H9 (cell line): ENCODE measurements at regions not wholly inside any gene's neighbourhood (a gene's known extent, or its start where the extent isn't known, plus 50 kb on each side); places are given as distances from the start of the nearest gene placed in this dataset.

ENCODE experiments used
- DNase-seq: peaks from one replicate; pipeline ENCODE4 v3.0.0-alpha.2; 2017
- H2AFZ ChIP-seq: one replicate; pipeline ENCODE4 v1.6.1; 2013; ENCODE audit warnings: mild to moderate bottlenecking, low read length, control low read depth, moderate library complexity
- H2AK5ac ChIP-seq: 2 replicates; pipeline ENCODE4 v1.6.1; 2013; ENCODE audit warnings: low read length, control low read depth, mixed read lengths; ENCODE audit not compliant: insufficient read length
- H2BK120ac ChIP-seq: one replicate; pipeline ENCODE4 v1.6.1; 2013; ENCODE audit warnings: low read depth, mild to moderate bottlenecking, low read length, control low read depth, inconsistent platforms; ENCODE audit not compliant: poor library complexity, severe bottlenecking
- H2BK12ac ChIP-seq: 2 replicates; pipeline ENCODE4 v1.6.1; 2013; ENCODE audit warnings: low read length, control low read depth, mixed read lengths, low read depth; ENCODE audit not compliant: insufficient read length
- H2BK15ac ChIP-seq: 2 replicates; pipeline ENCODE4 v1.6.1; 2013; ENCODE audit warnings: low read depth, low read length, control low read depth
- H2BK20ac ChIP-seq: one replicate; pipeline ENCODE4 v1.6.1; 2013; ENCODE audit warnings: low read depth, mild to moderate bottlenecking, low read length, control low read depth, inconsistent platforms; ENCODE audit not compliant: poor library complexity, severe bottlenecking
- H2BK5ac ChIP-seq: 2 replicates; pipeline ENCODE4 v1.6.1; 2013; ENCODE audit warnings: low read length, control low read depth, mixed read lengths; ENCODE audit not compliant: insufficient read length
- H3K14ac ChIP-seq: 2 replicates; pipeline ENCODE4 v1.6.1; 2013; ENCODE audit warnings: low read length, control low read depth; ENCODE audit not compliant: insufficient read depth
- H3K18ac ChIP-seq: 2 replicates; pipeline ENCODE4 v1.6.1; 2013; ENCODE audit warnings: low read depth, mild to moderate bottlenecking, mixed read lengths, low read length, control low read depth; ENCODE audit not compliant: insufficient read length
- H3K23ac ChIP-seq: 2 replicates; pipeline ENCODE4 v1.6.1; 2013; ENCODE audit warnings: low read length, control low read depth, mixed read lengths, low read depth; ENCODE audit not compliant: insufficient read length
- H3K23me2 ChIP-seq: 2 replicates; pipeline ENCODE4 v1.6.1; 2013; ENCODE audit warnings: low read depth, mild to moderate bottlenecking, mixed read lengths, low read length, control low read depth; ENCODE audit not compliant: insufficient read length, poor library complexity, severe bottlenecking
- H3K27ac ChIP-seq: 2 replicates; pipeline ENCODE4 v1.5.1; 2013; ENCODE audit warnings: low read length, control low read depth, mixed read lengths, low read depth; ENCODE audit not compliant: insufficient read length
- H3K27me3 ChIP-seq: 2 replicates; pipeline ENCODE4 v1.6.1; 2013; ENCODE audit warnings: low read length, control low read depth, inconsistent platforms; ENCODE audit not compliant: insufficient read depth
- H3K4ac ChIP-seq: 2 replicates; pipeline ENCODE4 v1.6.1; 2013; ENCODE audit warnings: low read depth, mild to moderate bottlenecking, control low read depth, inconsistent platforms, low read length, moderate library complexity
- H3K4me1 ChIP-seq: 2 replicates; pipeline ENCODE4 v1.6.1; 2013; ENCODE audit warnings: low read length, control low read depth, inconsistent platforms; ENCODE audit not compliant: insufficient read depth
- H3K4me2 ChIP-seq: 2 replicates; pipeline ENCODE4 v1.6.1; 2013; ENCODE audit warnings: low read length, control low read depth, mixed read lengths; ENCODE audit not compliant: insufficient read length, insufficient read depth
- H3K56ac ChIP-seq: 2 replicates; pipeline ENCODE4 v1.6.1; 2013; ENCODE audit warnings: low read depth, mild to moderate bottlenecking, mixed read lengths, low read length, control low read depth; ENCODE audit not compliant: insufficient read length
- H3K79me1 ChIP-seq: 2 replicates; pipeline ENCODE4 v1.6.1; 2013; ENCODE audit warnings: low read depth, mild to moderate bottlenecking, moderate library complexity, low read length, control low read depth, inconsistent platforms; ENCODE audit not compliant: insufficient read depth, poor library complexity, severe bottlenecking
- H3K79me2 ChIP-seq: 2 replicates; pipeline ENCODE4 v1.6.1; 2013; ENCODE audit warnings: low read length, control low read depth, inconsistent platforms; ENCODE audit not compliant: insufficient read depth
- H3K9ac ChIP-seq: 2 replicates; pipeline ENCODE4 v1.6.1; 2013; ENCODE audit warnings: low read length, control low read depth, mixed read lengths; ENCODE audit not compliant: insufficient read length; ENCODE audit errors: extremely low read depth
- H3K9me3 ChIP-seq: one replicate; pipeline ENCODE4 v1.6.1; 2013; ENCODE audit warnings: low read depth, low read length, inconsistent platforms; ENCODE audit not compliant: control insufficient read depth
- H3T11ph ChIP-seq: one replicate; pipeline ENCODE4 v1.6.1; 2013; ENCODE audit warnings: mild to moderate bottlenecking, low read length, control low read depth, inconsistent platforms
- H4K20me1 ChIP-seq: one replicate; pipeline ENCODE4 v1.6.1; 2013; ENCODE audit not compliant: control insufficient read depth, insufficient read length, insufficient read depth
- H4K5ac ChIP-seq: 2 replicates; pipeline ENCODE4 v1.6.1; 2013; ENCODE audit warnings: low read depth, mild to moderate bottlenecking, mixed read lengths, low read length, control low read depth; ENCODE audit not compliant: insufficient read length
- H4K8ac ChIP-seq: replicated peaks from 2 replicates; pipeline ENCODE4 v1.6.1; 2013; ENCODE audit warnings: low read length, control low read depth, mixed read lengths, low read depth; ENCODE audit not compliant: insufficient read length
- H4K91ac ChIP-seq: 2 replicates; pipeline ENCODE4 v1.6.1; 2013; ENCODE audit warnings: low read depth, mild to moderate bottlenecking, moderate library complexity, mixed read lengths, low read length, control low read depth; ENCODE audit not compliant: insufficient read length
- H3K27ac Mint-ChIP-seq, 3 experiments: 2 replicates in 2 of 3; 3 replicates in 1 of 3; pipeline ENCODE4 v1.8.0; 2020 to 2021; ENCODE audit warnings: mixed read lengths in 3 of 3, mild to moderate bottlenecking in 1 of 3, moderate library complexity in 1 of 3
- H3K27me3 Mint-ChIP-seq: 2 replicates; pipeline ENCODE4 v1.8.0; 2021; ENCODE audit warnings: low read depth, mild to moderate bottlenecking, moderate library complexity, mixed read lengths
- H3K36me3 Mint-ChIP-seq, 3 experiments: 2 replicates in 2 of 3; 3 replicates in 1 of 3; pipeline ENCODE4 v1.8.0; 2020 to 2021; ENCODE audit warnings: low read depth in 3 of 3, mixed read lengths in 3 of 3; ENCODE audit not compliant: insufficient read depth in 1 of 3
- H3K4me1 Mint-ChIP-seq, 2 experiments: 2 replicates each; pipeline ENCODE4 v1.8.0; 2020; ENCODE audit warnings: mixed read lengths in 2 of 2
- H3K4me3 Mint-ChIP-seq, 2 experiments: 2 replicates in 1 of 2; 3 replicates in 1 of 2; pipeline ENCODE4 v1.8.0; 2020 to 2021; ENCODE audit warnings: mild to moderate bottlenecking in 2 of 2, mixed read lengths in 2 of 2, moderate library complexity in 1 of 2
- H3K9me3 Mint-ChIP-seq, 2 experiments: 2 replicates in 1 of 2; 3 replicates in 1 of 2; pipeline ENCODE4 v1.8.0; 2020; ENCODE audit warnings: mild to moderate bottlenecking in 2 of 2, mixed read lengths in 2 of 2, moderate library complexity in 1 of 2
- WGBS: extraction: QIAGEN DNeasy Blood & Tissue Kit; methylation state at CpG from one replicate; pipeline ENCODE4 v1.1.7; 2013; ENCODE audit warnings: missing lambda C conversion rate, low lambda C conversion rate, mixed read lengths; ENCODE audit not compliant: insufficient read length; ENCODE audit errors: extremely low coverage; 5-methylcytosine and 5-hydroxymethylcytosine counted together
- TF ChIP-seq, protein P1 (sequence below): fragments of 200-600 bp; sonication (generic); conservative IDR thresholded peaks from 3 replicates; pipeline ENCODE4 v1.8.0; 2021; ENCODE audit warnings: antibody characterized with exemption, mild to moderate bottlenecking

GRCh38 chr2:122512091-122512490 lies 756.6 kb downstream of the TSN start:
- no peak overlapping the region for H3K56ac ChIP-seq
- H3K23me2 ChIP-seq: peaks cover 3% of the 10 kb centered on the region
- H3T11ph ChIP-seq: no peak overlapping the region
- H4K91ac ChIP-seq: no peak overlapping the region
- H2BK12ac ChIP-seq: no peak overlapping the region
- no peak overlapping the region for H2BK5ac ChIP-seq
- Mint-ChIP-seq H3K4me3 (no peak overlapping the region), H3K9me3 (peaks cover 4% of the 10 kb centered on the region in 2 experiments), H3K36me3 (peaks cover 3 to 13% (median 7%) of the 10 kb centered on the region in 3 experiments; a peak in 5 of 7 replicates), H3K4me1 (peaks cover 30 to 44% of the 10 kb centered on the region in 2 experiments), H3K27me3 (no peaks in the 10 kb centered on the region), H3K27ac (peak overlapping the region in 1 of 3 experiments; percentile 74; a peak in 2 of 7 replicates)
- H4K8ac ChIP-seq: no peak overlapping the region
- WGBS: no CpG with 5 or more reads among the region's 1 CpG
- H4K5ac ChIP-seq: no peak overlapping the region
- no peak overlapping the region for H3K27ac ChIP-seq
- H3K14ac ChIP-seq: no peak overlapping the region
- no peak overlapping the region for H3K9ac ChIP-seq
- H2BK20ac ChIP-seq: no peak overlapping the region
- no peak overlapping the region for H3K4me2 ChIP-seq
- TF ChIP-seq, protein P1, sequence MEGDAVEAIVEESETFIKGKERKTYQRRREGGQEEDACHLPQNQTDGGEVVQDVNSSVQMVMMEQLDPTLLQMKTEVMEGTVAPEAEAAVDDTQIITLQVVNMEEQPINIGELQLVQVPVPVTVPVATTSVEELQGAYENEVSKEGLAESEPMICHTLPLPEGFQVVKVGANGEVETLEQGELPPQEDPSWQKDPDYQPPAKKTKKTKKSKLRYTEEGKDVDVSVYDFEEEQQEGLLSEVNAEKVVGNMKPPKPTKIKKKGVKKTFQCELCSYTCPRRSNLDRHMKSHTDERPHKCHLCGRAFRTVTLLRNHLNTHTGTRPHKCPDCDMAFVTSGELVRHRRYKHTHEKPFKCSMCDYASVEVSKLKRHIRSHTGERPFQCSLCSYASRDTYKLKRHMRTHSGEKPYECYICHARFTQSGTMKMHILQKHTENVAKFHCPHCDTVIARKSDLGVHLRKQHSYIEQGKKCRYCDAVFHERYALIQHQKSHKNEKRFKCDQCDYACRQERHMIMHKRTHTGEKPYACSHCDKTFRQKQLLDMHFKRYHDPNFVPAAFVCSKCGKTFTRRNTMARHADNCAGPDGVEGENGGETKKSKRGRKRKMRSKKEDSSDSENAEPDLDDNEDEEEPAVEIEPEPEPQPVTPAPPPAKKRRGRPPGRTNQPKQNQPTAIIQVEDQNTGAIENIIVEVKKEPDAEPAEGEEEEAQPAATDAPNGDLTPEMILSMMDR: no peak
- no peak overlapping the region for H2BK15ac ChIP-seq
- no peak overlapping the region for H3K23ac ChIP-seq
- no peak for DNase-seq
- no peaks in the 10 kb centered on the region for H3K27me3 ChIP-seq
- H3K18ac ChIP-seq: no peak overlapping the region
- no peak overlapping the region for H3K4ac ChIP-seq
- no peaks in the 10 kb centered on the region for H4K20me1 ChIP-seq
- no peak overlapping the region for H2BK120ac ChIP-seq
- no peak overlapping the region for H2AK5ac ChIP-seq
- H3K79me1 ChIP-seq: no peaks in the 10 kb centered on the region
- no peak overlapping the region for H2AFZ ChIP-seq
- H3K4me1 ChIP-seq: peaks cover 10% of the 10 kb centered on the region
- H3K9me3 ChIP-seq: no peaks in the 10 kb centered on the region
- H3K79me2 ChIP-seq: no peaks in the 10 kb centered on the region
